Liver (tissue), 3 donors: ENCODE measurements at regions not wholly inside any gene's neighbourhood (a gene's known extent, or its start where the extent isn't known, plus 50 kb on each side); places are given as distances from the start of the nearest gene placed in this dataset.

ENCODE experiments used
- CTCF ChIP-seq: fragments of 150-350 bp; IDR thresholded peaks from 2 replicates; pipeline ENCODE4 v1.5.1; 2017; ENCODE audit warnings: improper control_type of control experiment, low read depth, low read length; ENCODE audit not compliant: missing input control
- EGR1 ChIP-seq, 2 donors: IDR thresholded peaks; 2 replicates each; pipeline ENCODE4 v1.6.1; 2016 to 2018; ENCODE audit warnings: antibody characterized with exemption in 2 of 2, low read depth in 2 of 2
- GABPA ChIP-seq, 2 donors: IDR thresholded peaks in 1 of 2; conservative IDR thresholded peaks in 1 of 2; 2 replicates each; pipeline ENCODE4 v1.6.1; 2016; ENCODE audit warnings: antibody characterized with exemption in 2 of 2, mild to moderate bottlenecking in 1 of 2, moderate library complexity in 1 of 2
- JUND ChIP-seq, 2 donors: IDR thresholded peaks; 2 replicates each; pipeline ENCODE4 v1.6.1; 2016; ENCODE audit warnings: antibody characterized with exemption in 2 of 2
- MAX ChIP-seq: IDR thresholded peaks from 2 replicates; pipeline ENCODE4 v1.6.1; 2016; ENCODE audit warnings: antibody characterized with exemption
- RAD21 ChIP-seq, 2 donors: IDR thresholded peaks; 2 replicates each; pipeline ENCODE4 v1.6.1; 2016; ENCODE audit warnings: antibody characterized with exemption in 2 of 2, mild to moderate bottlenecking in 2 of 2
- REST ChIP-seq: IDR thresholded peaks from 2 replicates; pipeline ENCODE4 v1.6.1; 2016; ENCODE audit warnings: antibody characterized with exemption, mild to moderate bottlenecking
- RXRA ChIP-seq, 2 donors: IDR thresholded peaks; 2 replicates each; pipeline ENCODE4 v1.6.1; 2017 to 2018; ENCODE audit warnings: antibody characterized with exemption in 2 of 2, mild to moderate bottlenecking in 1 of 2
- TAF1 ChIP-seq: conservative IDR thresholded peaks from 2 replicates; pipeline ENCODE4 v1.6.1; 2016; ENCODE audit warnings: antibody characterized with exemption, mild to moderate bottlenecking
- YY1 ChIP-seq: IDR thresholded peaks from 2 replicates; pipeline ENCODE4 v1.6.1; 2016; ENCODE audit warnings: antibody characterized with exemption, mild to moderate bottlenecking
- ZBTB33 ChIP-seq: IDR thresholded peaks from 2 replicates; pipeline ENCODE4 v1.6.1; 2016; ENCODE audit warnings: antibody characterized with exemption
- donor health status: healthy.
- donor health status: healthy.

GRCh38 chr4:122041312-122041711, 89.5 kb upstream of the TRPC3 start:
- no peak for TF ChIP-seq CTCF
- no peak for TF ChIP-seq TAF1
- no peak for TF ChIP-seq EGR1 (IDR thresholded peaks at IDR 0.05; ENCODE audit: low read depth in 2 of 2)
- no peak for TF ChIP-seq YY1
- no peak for TF ChIP-seq MAX
- no peak for TF ChIP-seq ZBTB33
- TF ChIP-seq GABPA (IDR thresholded peaks at IDR 0.05 in 1 of 2, conservative IDR thresholded peaks at IDR 0.05 in 1 of 2): no peak
- no peak for TF ChIP-seq RXRA (IDR thresholded peaks at IDR 0.05)
- no peak for TF ChIP-seq REST
- TF ChIP-seq RAD21 (IDR thresholded peaks at IDR 0.05): no peak
- TF ChIP-seq JUND (IDR thresholded peaks at IDR 0.05): no peak
